ENCODE measurements at regions not wholly inside any gene's neighbourhood (a gene's known extent, or its start where the extent isn't known, plus 50 kb on each side); places are given as distances from the start of the nearest gene placed in this dataset.

DNA sequence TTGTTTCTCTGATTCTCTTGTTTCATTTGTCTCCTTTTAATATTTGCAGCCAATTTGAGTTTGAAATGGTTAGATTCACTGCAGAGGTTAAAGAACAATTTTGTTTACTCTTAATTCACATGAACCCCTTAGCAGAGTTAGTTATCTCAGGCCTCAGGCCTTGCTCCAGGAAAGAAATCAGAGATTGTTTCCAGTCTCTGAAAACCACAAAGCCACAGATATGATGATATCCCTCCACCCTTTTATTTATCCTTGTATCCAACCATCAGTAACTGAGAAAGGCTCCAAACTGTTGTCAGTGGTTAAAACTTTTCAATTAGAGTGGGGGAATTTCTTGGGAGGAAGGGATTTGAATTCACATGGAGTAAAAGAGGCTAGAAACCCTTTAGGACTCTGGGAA lies 406.0 kb upstream of the DMAC1 start:
- H3K27me3 ChIP-seq: no peaks in the 10 kb centered on the region
- H3K36me3 ChIP-seq: no peaks in the 10 kb centered on the region
- no peaks in the 10 kb centered on the region for H3K9me3 ChIP-seq
- no peak for DNase-seq (ENCODE audit: low spot score in 2 of 2)
- intact Hi-C loops (cut with DNase I; ENCODE audit: low total_unique reads): no loop called here
- H3K4me1 ChIP-seq: no peaks in the 10 kb centered on the region
- no peak for TF ChIP-seq POLR2AphosphoS5 (IDR thresholded peaks at IDR 0.05)
- no peak for TF ChIP-seq POLR2A (IDR thresholded peaks at IDR 0.05)
- TF ChIP-seq, protein P1, sequence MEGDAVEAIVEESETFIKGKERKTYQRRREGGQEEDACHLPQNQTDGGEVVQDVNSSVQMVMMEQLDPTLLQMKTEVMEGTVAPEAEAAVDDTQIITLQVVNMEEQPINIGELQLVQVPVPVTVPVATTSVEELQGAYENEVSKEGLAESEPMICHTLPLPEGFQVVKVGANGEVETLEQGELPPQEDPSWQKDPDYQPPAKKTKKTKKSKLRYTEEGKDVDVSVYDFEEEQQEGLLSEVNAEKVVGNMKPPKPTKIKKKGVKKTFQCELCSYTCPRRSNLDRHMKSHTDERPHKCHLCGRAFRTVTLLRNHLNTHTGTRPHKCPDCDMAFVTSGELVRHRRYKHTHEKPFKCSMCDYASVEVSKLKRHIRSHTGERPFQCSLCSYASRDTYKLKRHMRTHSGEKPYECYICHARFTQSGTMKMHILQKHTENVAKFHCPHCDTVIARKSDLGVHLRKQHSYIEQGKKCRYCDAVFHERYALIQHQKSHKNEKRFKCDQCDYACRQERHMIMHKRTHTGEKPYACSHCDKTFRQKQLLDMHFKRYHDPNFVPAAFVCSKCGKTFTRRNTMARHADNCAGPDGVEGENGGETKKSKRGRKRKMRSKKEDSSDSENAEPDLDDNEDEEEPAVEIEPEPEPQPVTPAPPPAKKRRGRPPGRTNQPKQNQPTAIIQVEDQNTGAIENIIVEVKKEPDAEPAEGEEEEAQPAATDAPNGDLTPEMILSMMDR (IDR thresholded peaks at IDR 0.05): no peak
- no peak overlapping the region for H3K4me3 ChIP-seq
- no peak overlapping the region for H3K27ac ChIP-seq

DNA sequence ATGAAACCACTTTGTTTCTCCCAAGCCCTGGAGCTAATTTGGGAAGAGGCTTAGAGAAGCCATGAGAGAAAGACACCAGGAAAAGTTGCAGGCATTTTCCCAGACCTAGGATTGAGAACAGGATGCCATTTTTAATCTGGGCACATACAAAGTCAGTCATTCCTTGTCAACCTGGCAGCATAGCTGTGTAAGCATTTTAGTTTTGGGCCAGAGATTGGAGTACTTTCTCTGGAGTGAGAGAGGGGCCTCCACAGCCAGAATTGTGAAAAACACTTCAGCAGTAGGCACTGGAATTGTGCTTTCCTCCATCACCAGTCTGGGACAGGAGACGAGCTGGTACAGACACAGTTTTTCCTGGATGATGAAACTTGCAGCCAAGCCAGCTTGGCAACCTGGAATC lies 390.3 kb upstream of the DMAC1 start:
- Histone ChIP-seq H3K27ac (no peak overlapping the region), H3K9me3 (peaks cover 5 to 11% of the 10 kb centered on the region in 2 donors), H3K27me3 (no peaks in the 10 kb centered on the region), H3K4me3 (no peak overlapping the region), H3K36me3 (no peaks in the 10 kb centered on the region), H3K4me1 (no peaks in the 10 kb centered on the region)
- TF ChIP-seq, protein P1 (IDR thresholded peaks at IDR 0.05): no peak
- no peak for TF ChIP-seq POLR2AphosphoS5 (IDR thresholded peaks at IDR 0.05)
- TF ChIP-seq POLR2A (IDR thresholded peaks at IDR 0.05): no peak
- no peak for DNase-seq (ENCODE audit: low spot score in 2 of 2)
- intact Hi-C loops (cut with DNase I; ENCODE audit: low total_unique reads): no loop called here

DNA sequence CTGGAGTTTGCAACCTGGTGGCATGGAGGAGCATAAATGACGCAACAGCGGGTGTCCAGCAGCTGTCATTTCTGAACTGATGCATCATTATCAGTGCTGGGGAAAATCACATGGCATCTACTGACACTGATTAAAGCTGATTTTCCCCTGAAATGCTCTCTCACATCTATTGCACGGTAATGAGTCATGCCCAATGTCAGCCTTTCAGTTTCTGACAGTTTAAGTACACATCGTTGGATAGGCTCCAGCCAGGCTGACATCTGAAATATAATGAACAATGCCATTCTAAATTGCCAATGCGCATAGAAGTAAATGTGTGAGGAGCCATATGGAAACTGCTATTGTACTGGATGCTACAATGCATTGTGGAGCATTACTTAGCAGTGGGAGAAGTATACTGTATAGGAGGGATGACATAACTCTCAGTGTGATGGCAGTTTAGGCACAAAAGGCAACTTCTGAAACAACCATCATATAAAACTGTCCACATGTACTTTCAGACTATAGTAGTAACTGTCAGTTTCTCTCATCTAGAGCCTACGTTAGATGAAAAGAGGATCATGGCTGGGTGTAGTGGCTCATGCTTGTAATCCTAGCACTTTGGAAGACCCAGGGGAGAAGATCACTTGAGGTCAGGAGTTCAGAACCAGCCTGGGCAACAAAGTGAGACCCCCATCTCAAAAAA lies 389.3 kb upstream of the DMAC1 start:
- no peak for DNase-seq (ENCODE audit: low spot score in 2 of 2)
- no peak for TF ChIP-seq POLR2A (IDR thresholded peaks at IDR 0.05)
- TF ChIP-seq, protein P1 (IDR thresholded peaks at IDR 0.05): no peak
- Histone ChIP-seq H3K4me3 (no peak overlapping the region), H3K27ac (no peak overlapping the region), H3K4me1 (no peaks in the 10 kb centered on the region), H3K9me3 (peaks cover 5 to 11% of the 10 kb centered on the region in 2 donors), H3K36me3 (no peaks in the 10 kb centered on the region), H3K27me3 (no peaks in the 10 kb centered on the region)
- intact Hi-C loops (cut with DNase I; ENCODE audit: low total_unique reads): no loop called here

DNA sequence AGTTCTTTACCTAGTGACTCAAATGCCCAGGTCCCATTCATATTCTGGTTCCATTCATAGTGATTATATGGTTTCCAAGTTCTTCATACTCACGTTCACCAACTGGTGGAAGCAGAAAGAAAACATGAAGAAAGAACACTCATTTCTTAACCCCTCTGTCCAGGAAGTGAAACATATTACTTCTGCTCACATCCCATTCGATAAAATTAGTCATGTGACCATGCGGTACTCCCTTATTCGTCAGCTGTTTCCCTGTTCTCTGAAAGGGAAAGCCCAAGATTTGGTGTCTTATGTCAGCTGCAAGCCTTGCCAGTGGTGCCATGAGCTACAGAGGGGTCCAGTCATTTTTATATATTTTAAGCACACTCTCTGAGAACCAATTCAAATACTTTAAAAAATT lies 387.0 kb upstream of the DMAC1 start:
- Histone ChIP-seq H3K9me3 (no peaks in the 10 kb centered on the region), H3K4me1 (no peaks in the 10 kb centered on the region), H3K27me3 (no peaks in the 10 kb centered on the region), H3K36me3 (no peaks in the 10 kb centered on the region), H3K4me3 (no peak overlapping the region), H3K27ac (no peak overlapping the region)
- no peak for DNase-seq (ENCODE audit: low spot score in 2 of 2)
- TF ChIP-seq, protein P1 (IDR thresholded peaks at IDR 0.05): no peak
- no peak for TF ChIP-seq POLR2A (IDR thresholded peaks at IDR 0.05)
- TF ChIP-seq POLR2AphosphoS5 (IDR thresholded peaks at IDR 0.05): no peak
- intact Hi-C loops (cut with DNase I; ENCODE audit: low total_unique reads): no loop called here

DNA sequence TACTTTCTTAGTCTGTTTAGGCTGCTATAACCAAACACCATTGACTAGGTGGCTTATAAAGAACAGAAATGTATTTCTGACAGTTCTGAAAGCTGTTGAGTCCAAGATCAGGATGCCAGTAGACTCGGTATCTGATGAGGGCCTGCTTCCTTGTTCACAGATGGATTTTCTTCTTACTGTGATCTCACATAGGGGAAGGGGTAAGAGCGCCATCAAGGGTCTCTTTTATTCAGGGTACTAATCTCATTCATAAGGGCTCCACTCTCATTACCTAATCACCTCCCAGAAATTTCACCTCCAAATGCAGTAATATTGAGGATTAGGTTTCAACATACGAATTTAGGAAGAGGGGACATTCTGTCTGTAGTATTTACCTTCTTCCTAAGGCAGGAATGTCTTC lies 384.0 kb upstream of the DMAC1 start:
- Histone ChIP-seq H3K4me1 (no peaks in the 10 kb centered on the region), H3K27me3 (no peaks in the 10 kb centered on the region), H3K27ac (no peak overlapping the region), H3K36me3 (no peaks in the 10 kb centered on the region), H3K4me3 (no peak overlapping the region), H3K9me3 (no peaks in the 10 kb centered on the region)
- intact Hi-C loops (cut with DNase I; ENCODE audit: low total_unique reads): no loop called here
- TF ChIP-seq POLR2A (IDR thresholded peaks at IDR 0.05) (no peak), POLR2AphosphoS5 (IDR thresholded peaks at IDR 0.05) (no peak)
- TF ChIP-seq, protein P1 (IDR thresholded peaks at IDR 0.05): no peak
- no peak for DNase-seq (ENCODE audit: low spot score in 2 of 2)
